HFF-Myc (cell line): ENCODE measurements at regions not wholly inside any gene's neighbourhood (a gene's known extent, or its start where the extent isn't known, plus 50 kb on each side); places are given as distances from the start of the nearest gene placed in this dataset.
A peak's percentile ranks its signal among the peaks of the same experiment; 100 is the strongest.

ENCODE experiments used
- DNase-seq: peaks from one replicate; pipeline ENCODE4 v3.0.0-alpha.2; 2011; ENCODE audit warnings: low read depth; ENCODE audit errors: extremely low read depth
- H3K4me3 ChIP-seq: replicated peaks from 2 replicates; pipeline ENCODE4 v1.5.1; 2011; ENCODE audit warnings: low read depth, mild to moderate bottlenecking, control low read depth, low read length
- TF ChIP-seq, protein P1 (sequence below): IDR thresholded peaks from 2 replicates; pipeline ENCODE4 v1.5.1; 2012; ENCODE audit warnings: mild to moderate bottlenecking, low read depth, low read length, control low read depth; ENCODE audit errors: missing control alignments

GRCh38 chr5:42908509-42909488 lies 97.1 kb upstream of the SELENOP start:
- DNase-seq: peak; percentile 73
- H3K4me3 ChIP-seq: peak overlapping the region; percentile 40
- TF ChIP-seq, protein P1, sequence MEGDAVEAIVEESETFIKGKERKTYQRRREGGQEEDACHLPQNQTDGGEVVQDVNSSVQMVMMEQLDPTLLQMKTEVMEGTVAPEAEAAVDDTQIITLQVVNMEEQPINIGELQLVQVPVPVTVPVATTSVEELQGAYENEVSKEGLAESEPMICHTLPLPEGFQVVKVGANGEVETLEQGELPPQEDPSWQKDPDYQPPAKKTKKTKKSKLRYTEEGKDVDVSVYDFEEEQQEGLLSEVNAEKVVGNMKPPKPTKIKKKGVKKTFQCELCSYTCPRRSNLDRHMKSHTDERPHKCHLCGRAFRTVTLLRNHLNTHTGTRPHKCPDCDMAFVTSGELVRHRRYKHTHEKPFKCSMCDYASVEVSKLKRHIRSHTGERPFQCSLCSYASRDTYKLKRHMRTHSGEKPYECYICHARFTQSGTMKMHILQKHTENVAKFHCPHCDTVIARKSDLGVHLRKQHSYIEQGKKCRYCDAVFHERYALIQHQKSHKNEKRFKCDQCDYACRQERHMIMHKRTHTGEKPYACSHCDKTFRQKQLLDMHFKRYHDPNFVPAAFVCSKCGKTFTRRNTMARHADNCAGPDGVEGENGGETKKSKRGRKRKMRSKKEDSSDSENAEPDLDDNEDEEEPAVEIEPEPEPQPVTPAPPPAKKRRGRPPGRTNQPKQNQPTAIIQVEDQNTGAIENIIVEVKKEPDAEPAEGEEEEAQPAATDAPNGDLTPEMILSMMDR: peak; percentile 82

GRCh38 chr5:42908086-42908485 lies 96.4 kb upstream of the SELENOP start:
- DNase-seq: no peak
- TF ChIP-seq, protein P1: no peak
- peak overlapping the region; percentile 40 for H3K4me3 ChIP-seq

DNA sequence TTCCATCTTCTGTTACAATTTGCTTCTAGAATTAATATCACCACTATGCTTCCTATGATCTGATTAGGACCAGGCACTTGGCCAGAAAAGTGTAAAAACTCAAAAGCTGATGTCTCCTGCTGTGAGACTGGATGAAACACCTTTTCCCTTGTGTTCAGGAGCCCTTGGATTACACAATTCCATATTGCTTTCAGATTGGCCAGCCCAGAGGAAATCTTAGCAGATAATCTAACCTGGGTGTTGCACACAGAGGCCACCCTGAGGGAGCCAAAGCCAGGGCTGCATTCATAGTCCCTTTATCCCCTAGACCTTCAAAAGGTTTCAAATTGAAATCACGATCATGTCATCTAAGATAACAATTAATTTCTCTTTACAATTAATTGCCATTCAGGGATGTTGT lies 94.1 kb upstream of the SELENOP start:
- TF ChIP-seq, protein P1: no peak
- no peak for DNase-seq
- no peak overlapping the region for H3K4me3 ChIP-seq

- no peak overlapping the region for H3K4me3 ChIP-seq
- DNase-seq: no peak
- TF ChIP-seq, protein P1: no peak
Measured at GRCh38 chr5:42900734-42901133, 89.0 kb upstream of the SELENOP start.

GRCh38 chr5:42898760-42899159 lies 87.1 kb upstream of the SELENOP start:
- TF ChIP-seq, protein P1: no peak
- DNase-seq: no peak

DNA sequence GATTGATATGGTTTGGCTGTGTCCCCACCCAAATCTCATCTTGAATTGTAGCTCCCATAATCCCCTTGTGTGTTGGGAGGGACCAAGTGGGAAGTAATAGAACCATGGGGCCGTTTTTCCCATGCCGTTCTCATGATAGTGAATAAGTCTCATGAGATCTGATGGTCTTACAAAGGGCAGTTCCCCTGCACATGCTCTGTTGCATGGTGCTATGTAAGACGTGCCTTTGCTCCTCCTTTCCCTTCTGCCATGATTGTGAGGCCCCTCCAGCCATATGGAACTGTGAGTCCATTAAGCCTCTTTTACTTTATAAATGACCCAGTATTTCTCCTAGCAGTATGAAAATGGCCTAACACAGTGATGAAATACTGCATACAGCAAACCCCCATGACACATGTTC lies 84.8 kb upstream of the SELENOP start:
- TF ChIP-seq, protein P1: no peak
- DNase-seq: no peak
- H3K4me3 ChIP-seq: no peak overlapping the region

More at GRCh38 chr5:42898760-42899159, 87.1 kb upstream of the SELENOP start:
- H3K4me3 ChIP-seq: no peak overlapping the region

GRCh38 chr5:42894057-42894456 lies 82.4 kb upstream of the SELENOP start:
- TF ChIP-seq, protein P1: peak; percentile 37
- H3K4me3 ChIP-seq: no peak overlapping the region
- no peak for DNase-seq
